AG09309 (cell line): ENCODE measurements at regions not wholly inside any gene's neighbourhood (a gene's known extent, or its start where the extent isn't known, plus 50 kb on each side); places are given as distances from the start of the nearest gene placed in this dataset.

ENCODE experiments used
- DNase-seq: peaks from one replicate; pipeline ENCODE4 v3.0.0-alpha.2; 2010; ENCODE audit warnings: low read depth
- H3K4me3 ChIP-seq: 2 replicates; pipeline ENCODE4 v1.5.1; 2011; ENCODE audit warnings: mild to moderate bottlenecking, low read depth, low read length, moderate library complexity; ENCODE audit not compliant: control insufficient read depth
- CTCF ChIP-seq: IDR thresholded peaks from 2 replicates; pipeline ENCODE4 v1.5.1; 2011; ENCODE audit warnings: mild to moderate bottlenecking, low read depth, low read length, inconsistent platforms; ENCODE audit not compliant: insufficient read depth, control insufficient read depth; ENCODE audit errors: missing control alignments

GRCh38 chr4:110365761-110366160 is 110.2 kb upstream of the ENPEP start:
- TF ChIP-seq CTCF = no peak
- DNase-seq = no peak
- H3K4me3 ChIP-seq = no peak overlapping the region

- no peak for TF ChIP-seq CTCF
- no peak overlapping the region for H3K4me3 ChIP-seq
- no peak for DNase-seq
Observed at GRCh38 chr4:110364911-110365520, 110.9 kb upstream of the ENPEP start.

GRCh38 chr4:110361921-110362320 is 114.0 kb upstream of the ENPEP start:
- no peak for TF ChIP-seq CTCF
- no peak overlapping the region for H3K4me3 ChIP-seq
- no peak for DNase-seq

- no peak for DNase-seq
- no peak overlapping the region for H3K4me3 ChIP-seq
- TF ChIP-seq CTCF = no peak
Observed at GRCh38 chr4:110359076-110359475, 116.9 kb upstream of the ENPEP start.

- no peak for TF ChIP-seq CTCF
- no peak for DNase-seq
- no peak overlapping the region for H3K4me3 ChIP-seq
Observed at GRCh38 chr4:110357521-110357920, 118.4 kb upstream of the ENPEP start.

GRCh38 chr4:110354460-110354859 is 121.5 kb upstream of the ENPEP start:
- no peak overlapping the region for H3K4me3 ChIP-seq
- no peak for TF ChIP-seq CTCF
- no peak for DNase-seq
